ENCODE measurements at regions not wholly inside any gene's neighbourhood (a gene's known extent, or its start where the extent isn't known, plus 50 kb on each side); places are given as distances from the start of the nearest gene placed in this dataset.
"Not testable (repeated sequence)": the region's sequence is repeated elsewhere in the genome, so short reads cannot be mapped to it uniquely, and the experiment has no call there.

DNA sequence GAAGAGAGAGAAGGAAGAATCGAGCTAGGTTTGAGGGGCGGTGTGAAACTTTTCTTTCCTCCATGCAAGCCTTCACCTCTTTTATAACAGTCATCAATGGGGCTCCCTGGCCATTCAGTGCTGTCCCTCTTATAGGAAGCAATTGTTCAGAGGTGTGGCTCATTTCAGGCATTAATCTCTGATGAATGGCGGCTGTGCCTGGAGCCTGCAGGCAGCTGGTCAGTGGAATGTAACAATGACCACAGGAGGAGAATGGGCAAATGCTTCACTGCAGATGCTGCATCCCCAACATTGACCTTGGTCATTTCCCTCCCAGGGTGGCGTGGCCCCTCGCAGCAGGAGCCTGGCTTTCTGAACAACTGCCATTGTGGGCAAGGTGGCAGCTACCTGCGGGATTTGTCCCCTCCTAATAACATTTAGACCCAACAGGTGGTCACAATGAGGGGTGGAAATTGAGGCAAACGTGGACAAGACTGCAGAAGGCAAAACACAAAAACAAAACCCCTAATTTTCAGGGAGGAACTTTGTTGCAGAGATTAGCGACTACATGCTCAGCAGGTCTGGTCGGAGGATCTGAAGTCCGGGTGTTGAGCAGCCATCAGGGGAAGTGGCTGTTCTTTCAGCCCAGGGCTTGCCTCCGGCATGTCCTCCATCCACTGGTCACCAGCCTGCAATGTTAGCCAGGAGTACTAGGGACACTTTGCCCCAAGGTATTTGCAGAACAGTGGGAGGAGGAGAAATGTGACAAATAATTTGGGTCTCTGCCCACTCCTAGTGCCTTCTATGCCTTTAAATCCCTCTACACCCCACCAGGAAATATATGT, 97.3 kb upstream of the PAXBP1 start:
- H3K27ac ChIP-seq: no peak overlapping the region
- ATAC-seq (no peak), DNase-seq (no peak)
- no peaks in the 10 kb centered on the region for H3K9me3 ChIP-seq
- intact Hi-C loops (cut with DNase I): no loop called here
- WGBS (ENCODE audit: insufficient coverage, low coverage, low lambda C conversion rate, missing lambda C conversion rate): 74% methylated on average over 7 of the region's 11 CpGs
- H3K36me3 ChIP-seq: no peaks in the 10 kb centered on the region
- no peaks in the 10 kb centered on the region for H3K27me3 ChIP-seq
- no peaks in the 10 kb centered on the region for H3K4me1 ChIP-seq
- no peak overlapping the region for H3K4me3 ChIP-seq
- TF ChIP-seq, protein P1, sequence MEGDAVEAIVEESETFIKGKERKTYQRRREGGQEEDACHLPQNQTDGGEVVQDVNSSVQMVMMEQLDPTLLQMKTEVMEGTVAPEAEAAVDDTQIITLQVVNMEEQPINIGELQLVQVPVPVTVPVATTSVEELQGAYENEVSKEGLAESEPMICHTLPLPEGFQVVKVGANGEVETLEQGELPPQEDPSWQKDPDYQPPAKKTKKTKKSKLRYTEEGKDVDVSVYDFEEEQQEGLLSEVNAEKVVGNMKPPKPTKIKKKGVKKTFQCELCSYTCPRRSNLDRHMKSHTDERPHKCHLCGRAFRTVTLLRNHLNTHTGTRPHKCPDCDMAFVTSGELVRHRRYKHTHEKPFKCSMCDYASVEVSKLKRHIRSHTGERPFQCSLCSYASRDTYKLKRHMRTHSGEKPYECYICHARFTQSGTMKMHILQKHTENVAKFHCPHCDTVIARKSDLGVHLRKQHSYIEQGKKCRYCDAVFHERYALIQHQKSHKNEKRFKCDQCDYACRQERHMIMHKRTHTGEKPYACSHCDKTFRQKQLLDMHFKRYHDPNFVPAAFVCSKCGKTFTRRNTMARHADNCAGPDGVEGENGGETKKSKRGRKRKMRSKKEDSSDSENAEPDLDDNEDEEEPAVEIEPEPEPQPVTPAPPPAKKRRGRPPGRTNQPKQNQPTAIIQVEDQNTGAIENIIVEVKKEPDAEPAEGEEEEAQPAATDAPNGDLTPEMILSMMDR (IDR thresholded peaks at IDR 0.05): no peak
- TF ChIP-seq POLR2A (IDR thresholded peaks at IDR 0.05): no peak

- Histone ChIP-seq H3K9me3 (no peaks in the 10 kb centered on the region), H3K4me3 (no peak overlapping the region), H3K36me3 (no peaks in the 10 kb centered on the region), H3K4me1 (no peaks in the 10 kb centered on the region), H3K27me3 (no peaks in the 10 kb centered on the region), H3K27ac (no peak overlapping the region)
- DNase-seq: no peak
- intact Hi-C loops (cut with DNase I): no loop called here
- TF ChIP-seq, protein P1 (IDR thresholded peaks at IDR 0.05): no peak
- no peak for TF ChIP-seq POLR2A (IDR thresholded peaks at IDR 0.05)
- no peak for ATAC-seq
- 29% methylated on average over 3 of the region's 3 CpGs for WGBS (ENCODE audit: insufficient coverage, low coverage, low lambda C conversion rate, missing lambda C conversion rate)
These were observed 97.9 kb upstream of the PAXBP1 start for GRCh38 chr21:32869459-32869858.

DNA sequence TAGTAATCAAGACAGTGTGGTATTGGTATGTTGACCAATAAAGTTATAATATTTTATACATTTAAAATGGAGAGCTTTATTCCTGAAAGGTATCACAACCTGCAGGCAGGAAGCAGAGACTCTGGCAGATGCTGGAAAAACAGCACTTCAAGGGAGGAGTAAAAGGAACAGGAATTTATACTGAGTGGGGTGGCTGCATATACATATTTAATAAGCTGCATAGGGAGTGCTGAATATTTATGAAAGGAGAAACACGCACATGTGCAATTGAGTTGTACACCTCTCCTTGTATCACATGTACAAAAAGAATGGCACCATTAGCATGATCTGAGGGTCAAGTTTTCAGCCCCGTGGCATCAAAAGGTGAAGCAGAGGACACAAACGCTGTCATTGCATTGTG, 104.9 kb upstream of the PAXBP1 start:
- intact Hi-C loops (cut with DNase I): no loop called here
- H3K4me1 ChIP-seq: no peaks in the 10 kb centered on the region
- DNase-seq (no peak), ATAC-seq (no peak)
- no peaks in the 10 kb centered on the region for H3K9me3 ChIP-seq
- TF ChIP-seq, protein P1 (IDR thresholded peaks at IDR 0.05): no peak
- TF ChIP-seq POLR2A (IDR thresholded peaks at IDR 0.05): no peak
- H3K27me3 ChIP-seq: no peaks in the 10 kb centered on the region
- no peak overlapping the region for H3K4me3 ChIP-seq
- no peak overlapping the region for H3K27ac ChIP-seq
- H3K36me3 ChIP-seq: no peaks in the 10 kb centered on the region
- WGBS (ENCODE audit: insufficient coverage, low coverage, low lambda C conversion rate, missing lambda C conversion rate): 47% methylated on average over 2 of the region's 3 CpGs

GRCh38 chr21:32877888-32878287, 106.3 kb upstream of the PAXBP1 start:
- DNase-seq; H3K27ac ChIP-seq; ATAC-seq; intact Hi-C loops (cut with DNase I); H3K27me3 ChIP-seq; H3K4me1 ChIP-seq; H3K36me3 ChIP-seq; H3K9me3 ChIP-seq; H3K4me3 ChIP-seq: not testable (repeated sequence)
- WGBS (ENCODE audit: insufficient coverage, low coverage, low lambda C conversion rate, missing lambda C conversion rate): 74% methylated on average over 2 of the region's 2 CpGs

DNA sequence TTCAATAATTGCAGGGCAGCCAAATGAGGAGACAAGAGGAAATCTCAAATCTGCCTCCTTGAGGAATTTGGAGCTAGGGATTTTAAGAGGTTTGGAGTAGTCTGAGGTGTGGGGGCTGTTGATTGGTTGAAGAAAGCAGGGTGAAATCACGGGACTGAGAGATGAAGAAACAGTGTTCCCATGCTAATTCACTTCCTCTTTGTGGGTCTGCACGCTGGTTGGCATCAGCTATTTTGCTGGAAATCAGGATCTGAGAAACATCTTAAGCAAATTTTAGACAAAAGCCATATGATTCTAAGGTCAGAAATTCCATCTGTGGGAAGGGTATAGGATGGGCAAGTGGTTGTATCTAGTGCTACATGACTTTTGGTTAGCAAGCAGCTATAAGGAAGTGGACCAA, 107.1 kb upstream of the PAXBP1 start:
- Histone ChIP-seq H3K4me3 (no peak overlapping the region), H3K9me3 (no peaks in the 10 kb centered on the region), H3K36me3 (no peaks in the 10 kb centered on the region), H3K27me3 (no peaks in the 10 kb centered on the region), H3K27ac (no peak overlapping the region), H3K4me1 (no peaks in the 10 kb centered on the region)
- ATAC-seq (peak in 2 of 4 donors; percentile 14 to 25), DNase-seq (no peak)
- TF ChIP-seq, protein P1 (IDR thresholded peaks at IDR 0.05): no peak
- no peak for TF ChIP-seq POLR2A (IDR thresholded peaks at IDR 0.05)
- intact Hi-C loops (cut with DNase I): no loop called here
- 23% methylated on average over 2 of the region's 2 CpGs for WGBS (ENCODE audit: insufficient coverage, low coverage, low lambda C conversion rate, missing lambda C conversion rate)

All from right lobe of liver (tissue), 6 donors.